Liver (tissue), 3 donors: ENCODE measurements at regions not wholly inside any gene's neighbourhood (a gene's known extent, or its start where the extent isn't known, plus 50 kb on each side); places are given as distances from the start of the nearest gene placed in this dataset.

ENCODE experiments used
- CTCF ChIP-seq: fragments of 150-350 bp; IDR thresholded peaks from 2 replicates; pipeline ENCODE4 v1.5.1; 2017; ENCODE audit warnings: improper control_type of control experiment, low read depth, low read length; ENCODE audit not compliant: missing input control
- FOXA1 ChIP-seq: IDR thresholded peaks from 2 replicates; pipeline ENCODE4 v1.6.1; 2016; ENCODE audit warnings: antibody characterized with exemption
- GABPA ChIP-seq, 2 donors: IDR thresholded peaks in 1 of 2; conservative IDR thresholded peaks in 1 of 2; 2 replicates each; pipeline ENCODE4 v1.6.1; 2016; ENCODE audit warnings: antibody characterized with exemption in 2 of 2, mild to moderate bottlenecking in 1 of 2, moderate library complexity in 1 of 2
- MAX ChIP-seq: IDR thresholded peaks from 2 replicates; pipeline ENCODE4 v1.6.1; 2016; ENCODE audit warnings: antibody characterized with exemption
- RAD21 ChIP-seq, 2 donors: IDR thresholded peaks; 2 replicates each; pipeline ENCODE4 v1.6.1; 2016; ENCODE audit warnings: antibody characterized with exemption in 2 of 2, mild to moderate bottlenecking in 2 of 2
- RXRA ChIP-seq, 2 donors: IDR thresholded peaks; 2 replicates each; pipeline ENCODE4 v1.6.1; 2017 to 2018; ENCODE audit warnings: antibody characterized with exemption in 2 of 2, mild to moderate bottlenecking in 1 of 2
- SP1 ChIP-seq: IDR thresholded peaks from 2 replicates; pipeline ENCODE4 v1.6.1; 2018; ENCODE audit warnings: antibody characterized with exemption, mild to moderate bottlenecking
- donor health status: healthy.
- donor health status: healthy.

- TF ChIP-seq CTCF (no peak), RXRA (IDR thresholded peaks at IDR 0.05) (no peak), MAX (no peak), FOXA1 (no peak), RAD21 (IDR thresholded peaks at IDR 0.05) (no peak), GABPA (IDR thresholded peaks at IDR 0.05 in 1 of 2, conservative IDR thresholded peaks at IDR 0.05 in 1 of 2) (no peak), SP1 (no peak)
These were observed 98.3 kb upstream of the CDIN1 start for GRCh38 chr15:36481156-36481555.
